ENCODE measurements at regions not wholly inside any gene's neighbourhood (a gene's known extent, or its start where the extent isn't known, plus 50 kb on each side); places are given as distances from the start of the nearest gene placed in this dataset.
"Not testable (repeated sequence)": the region's sequence is repeated elsewhere in the genome, so short reads cannot be mapped to it uniquely, and the experiment has no call there.

- not testable (repeated sequence) for TF ChIP-seq CTCF (conservative IDR thresholded peaks at IDR 0.05; ENCODE audit: low read length); EZH2phosphoT487 (IDR thresholded peaks at IDR 0.05; ENCODE audit: borderline replicate concordance, low read depth, low read length)
These were observed 62.8 kb upstream of the LGR5 start for GRCh38 chr12:71376711-71377355.
